ENCODE measurements at regions not wholly inside any gene's neighbourhood (a gene's known extent, or its start where the extent isn't known, plus 50 kb on each side); places are given as distances from the start of the nearest gene placed in this dataset.

DNA sequence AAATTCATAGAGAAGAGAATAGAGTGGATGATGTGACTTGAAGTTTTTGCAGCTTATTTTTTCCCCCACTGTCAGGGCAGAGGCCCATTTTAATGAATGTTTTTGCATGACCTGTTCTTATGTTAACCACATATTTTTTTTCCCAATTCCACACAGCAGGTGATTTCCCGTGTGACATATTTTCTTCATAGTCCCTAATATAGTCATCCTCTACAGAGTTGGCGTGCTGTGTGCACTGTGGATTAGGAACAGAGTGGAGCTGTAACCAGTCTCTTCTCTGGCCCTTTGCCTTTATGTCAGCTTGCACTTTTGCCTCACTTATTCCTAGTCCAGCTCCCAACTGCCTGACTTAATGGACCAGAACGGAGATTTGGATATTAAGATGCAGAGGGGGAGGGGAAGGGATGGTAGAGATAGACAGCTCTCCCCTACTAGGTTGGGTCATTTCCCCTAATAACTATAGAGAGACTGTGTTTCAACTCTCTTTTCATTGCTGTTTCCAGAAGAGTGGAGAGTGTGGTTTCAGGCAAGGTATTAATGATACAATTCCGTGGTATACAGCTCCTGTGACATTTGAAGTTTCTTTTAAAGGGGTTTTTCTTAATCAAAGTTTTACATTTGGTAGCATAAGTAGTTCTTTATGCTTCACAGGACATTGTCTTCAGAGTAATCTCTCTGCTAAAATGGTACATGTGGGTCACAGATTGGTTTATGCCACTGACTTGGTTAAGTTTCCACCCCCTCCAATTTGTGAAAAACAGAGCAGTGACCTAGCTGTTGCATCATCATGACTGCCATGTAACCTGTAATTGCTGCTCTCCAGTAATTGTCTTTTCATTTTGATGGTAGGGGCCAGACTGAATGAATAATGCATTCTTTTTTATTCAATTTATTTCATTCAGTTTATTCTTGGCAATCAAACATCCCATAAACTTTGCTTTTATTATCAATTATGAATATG lies 161.3 kb downstream of the HAUS1 start:
- DNase-seq (ENCODE audit: low read depth), result no peak
- no peak overlapping the region for H3K4me3 ChIP-seq (ENCODE audit: low read depth, low read length)
- TF ChIP-seq, protein P1, sequence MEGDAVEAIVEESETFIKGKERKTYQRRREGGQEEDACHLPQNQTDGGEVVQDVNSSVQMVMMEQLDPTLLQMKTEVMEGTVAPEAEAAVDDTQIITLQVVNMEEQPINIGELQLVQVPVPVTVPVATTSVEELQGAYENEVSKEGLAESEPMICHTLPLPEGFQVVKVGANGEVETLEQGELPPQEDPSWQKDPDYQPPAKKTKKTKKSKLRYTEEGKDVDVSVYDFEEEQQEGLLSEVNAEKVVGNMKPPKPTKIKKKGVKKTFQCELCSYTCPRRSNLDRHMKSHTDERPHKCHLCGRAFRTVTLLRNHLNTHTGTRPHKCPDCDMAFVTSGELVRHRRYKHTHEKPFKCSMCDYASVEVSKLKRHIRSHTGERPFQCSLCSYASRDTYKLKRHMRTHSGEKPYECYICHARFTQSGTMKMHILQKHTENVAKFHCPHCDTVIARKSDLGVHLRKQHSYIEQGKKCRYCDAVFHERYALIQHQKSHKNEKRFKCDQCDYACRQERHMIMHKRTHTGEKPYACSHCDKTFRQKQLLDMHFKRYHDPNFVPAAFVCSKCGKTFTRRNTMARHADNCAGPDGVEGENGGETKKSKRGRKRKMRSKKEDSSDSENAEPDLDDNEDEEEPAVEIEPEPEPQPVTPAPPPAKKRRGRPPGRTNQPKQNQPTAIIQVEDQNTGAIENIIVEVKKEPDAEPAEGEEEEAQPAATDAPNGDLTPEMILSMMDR (IDR thresholded peaks at IDR 0.05; ENCODE audit: insufficient read depth, low read depth, low read length), result no peak

DNA sequence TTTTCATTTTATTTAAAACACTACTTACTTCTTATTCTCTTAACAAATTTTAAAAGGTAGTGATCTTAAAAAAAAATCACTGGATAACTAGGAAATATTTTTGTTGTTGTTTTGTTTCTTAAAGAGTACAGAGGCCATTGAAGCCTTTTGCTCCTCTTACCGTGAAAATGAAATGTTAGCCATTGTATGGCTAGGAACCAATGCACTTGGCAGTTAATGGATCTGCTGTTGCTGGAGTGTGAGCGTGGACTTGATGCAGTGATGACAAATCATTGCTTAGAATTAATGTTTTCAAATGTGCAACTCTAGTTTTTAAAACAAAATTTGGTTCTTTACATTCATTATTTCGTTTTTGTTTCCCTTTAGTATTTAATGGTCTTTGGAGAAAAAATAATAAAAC lies 162.3 kb downstream of the HAUS1 start:
- TF ChIP-seq, protein P1 (IDR thresholded peaks at IDR 0.05; ENCODE audit: insufficient read depth, low read depth, low read length), result no peak
- no peak for DNase-seq (ENCODE audit: low read depth)
- H3K4me3 ChIP-seq (ENCODE audit: low read depth, low read length), result no peak overlapping the region

DNA sequence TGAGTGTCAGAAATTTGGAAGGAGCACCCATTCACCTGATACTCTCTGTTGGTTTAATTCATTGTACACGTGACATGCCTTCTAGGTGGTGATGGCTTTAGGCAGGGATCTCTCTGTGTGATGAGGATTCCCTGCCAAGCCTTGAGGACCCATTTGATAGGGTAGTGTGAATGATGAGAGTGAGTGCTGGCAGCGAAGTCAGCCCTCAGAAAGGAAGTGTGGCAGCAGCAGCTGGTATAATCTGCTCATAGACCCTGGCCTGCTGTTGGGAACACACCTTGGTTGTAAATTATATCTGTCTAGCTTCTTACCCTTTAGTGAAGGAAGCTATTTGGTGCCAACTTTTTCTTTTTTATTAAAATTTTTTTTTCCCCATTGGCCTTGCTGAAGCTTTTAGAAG lies 164.5 kb downstream of the HAUS1 start:
- TF ChIP-seq, protein P1 (IDR thresholded peaks at IDR 0.05; ENCODE audit: insufficient read depth, low read depth, low read length), result no peak
- no peak overlapping the region for H3K4me3 ChIP-seq (ENCODE audit: low read depth, low read length)
- DNase-seq (ENCODE audit: low read depth), result no peak

DNA sequence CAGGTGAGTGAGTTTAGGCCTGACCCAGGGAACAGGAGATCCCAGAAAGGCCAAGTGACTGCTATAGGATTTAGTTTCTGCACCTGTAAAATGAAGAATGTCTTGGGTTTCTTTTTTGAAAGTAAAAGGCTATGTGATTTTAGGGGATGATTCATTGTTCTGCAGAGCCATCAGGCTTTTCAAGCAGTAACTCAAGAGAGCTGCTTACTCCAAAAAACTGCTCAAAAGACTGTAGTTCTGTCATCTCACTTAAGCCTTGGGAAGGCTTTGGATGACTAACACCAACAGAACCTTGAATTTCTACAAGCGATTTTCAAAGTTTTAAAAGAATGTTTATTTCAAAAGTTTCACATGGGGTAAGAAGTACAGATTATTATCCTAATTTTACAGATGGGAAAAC lies 165.1 kb downstream of the HAUS1 start:
- TF ChIP-seq, protein P1 (IDR thresholded peaks at IDR 0.05; ENCODE audit: insufficient read depth, low read depth, low read length), result no peak
- no peak for DNase-seq (ENCODE audit: low read depth)
- no peak overlapping the region for H3K4me3 ChIP-seq (ENCODE audit: low read depth, low read length)

DNA sequence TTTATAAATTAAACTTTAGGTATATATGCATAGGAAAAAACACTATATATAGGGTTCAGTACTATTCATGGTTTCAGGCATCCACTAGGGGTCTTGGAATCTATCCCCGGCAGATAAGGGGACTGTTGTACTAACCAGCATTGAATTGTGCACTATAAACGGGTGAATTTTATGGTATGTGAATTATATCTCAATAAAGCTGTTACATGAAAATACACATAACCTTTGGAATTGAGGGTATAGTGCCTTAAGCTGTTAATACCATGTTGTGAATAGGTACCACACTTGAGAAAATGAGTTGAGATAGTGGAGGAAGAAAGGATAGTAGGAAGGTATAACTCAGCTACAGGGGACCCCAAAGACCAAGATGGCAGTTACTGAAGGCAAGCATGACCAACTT lies 167.3 kb downstream of the HAUS1 start:
- TF ChIP-seq, protein P1 (IDR thresholded peaks at IDR 0.05; ENCODE audit: insufficient read depth, low read depth, low read length), result no peak
- DNase-seq (ENCODE audit: low read depth), result no peak
- no peak overlapping the region for H3K4me3 ChIP-seq (ENCODE audit: low read depth, low read length)

DNA sequence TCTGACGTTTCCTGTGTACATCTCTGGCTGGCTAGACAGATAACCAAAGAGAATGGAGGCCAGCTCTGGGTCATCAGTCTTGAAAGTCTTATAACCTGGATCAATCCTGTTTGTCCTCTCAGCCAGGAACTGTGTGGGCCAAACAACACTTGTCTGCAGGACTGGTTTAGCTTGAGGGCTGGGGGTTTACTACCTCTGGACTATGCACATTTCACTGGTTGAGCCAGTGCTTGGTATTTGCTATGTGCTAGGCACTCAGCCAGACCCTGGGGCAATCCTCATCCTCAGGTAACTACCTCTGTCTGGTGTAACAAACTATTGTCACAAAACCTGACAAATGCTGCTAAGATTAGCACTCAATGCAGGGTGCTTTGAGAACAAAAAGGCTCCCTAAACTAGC lies 169.7 kb downstream of the HAUS1 start:
- H3K4me3 ChIP-seq (ENCODE audit: low read depth, low read length), result no peak overlapping the region
- TF ChIP-seq, protein P1 (IDR thresholded peaks at IDR 0.05; ENCODE audit: insufficient read depth, low read depth, low read length), result no peak
- DNase-seq (ENCODE audit: low read depth), result no peak
